Stomach (tissue), 8 donors: ENCODE measurements at regions not wholly inside any gene's neighbourhood (a gene's known extent, or its start where the extent isn't known, plus 50 kb on each side); places are given as distances from the start of the nearest gene placed in this dataset.

Experiments
- DNase-seq, 2 donors: peaks; one replicate each; pipeline versions ENCODE4 v3.0.0 to v3.0.0-alpha.2; 2013 to 2019
- H3K27ac ChIP-seq, 5 donors: fragments of 200-600 bp in 4 of 5; sonication (generic) in 4 of 5; one replicate each; pipeline ENCODE4 v1.5.1; 2013 to 2019; ENCODE audit warnings: mild to moderate bottlenecking in 1 of 5, moderate library complexity in 1 of 5
- H3K27me3 ChIP-seq, 3 donors: fragments of 200-600 bp; sonication (generic); one replicate each; pipeline ENCODE4 v1.5.1; 2017 to 2019; ENCODE audit warnings: mixed run types in 1 of 3
- H3K36me3 ChIP-seq, 4 donors: fragments of 200-600 bp; sonication (generic); 1 replicate in 3 of 4; 2 replicates in 1 of 4; pipeline ENCODE4 v1.5.1; 2016 to 2019
- H3K4me1 ChIP-seq, 4 donors: fragments of 200-600 bp; sonication (generic); one replicate each; pipeline ENCODE4 v1.5.1; 2016 to 2019
- H3K4me3 ChIP-seq, 4 donors: fragments of 200-600 bp; sonication (generic) in 3 of 4; one replicate each; pipeline ENCODE4 v1.5.1; 2016 to 2019; ENCODE audit warnings: mild to moderate bottlenecking in 1 of 4
- H3K9me3 ChIP-seq, 4 donors: fragments of 200-600 bp; sonication (generic); one replicate each; pipeline ENCODE4 v1.5.1; 2016 to 2019
- CTCF ChIP-seq, 7 experiments: fragments of 450-650 bp in 4 of 7; fragments of 200-600 bp in 3 of 7; sonication (generic) in 3 of 7; IDR thresholded peaks; one replicate each; pipeline ENCODE4 v1.5.1; 2016 to 2019; ENCODE audit warnings: antibody characterized with exemption in 7 of 7, control low read depth in 2 of 7, mild to moderate bottlenecking in 1 of 7
- EP300 ChIP-seq: sonication (generic); formaldehyde crosslinking; IDR thresholded peaks from one replicate; pipeline ENCODE4 v1.6.1; 2017; ENCODE audit warnings: antibody characterized with exemption
- POLR2A ChIP-seq, 4 donors: fragments of 450-650 bp; IDR thresholded peaks; one replicate each; pipeline ENCODE4 v1.6.1; 2016; ENCODE audit warnings: antibody characterized with exemption in 4 of 4, control low read depth in 2 of 4, mild to moderate bottlenecking in 1 of 4, moderate library complexity in 1 of 4
- POLR2AphosphoS5 ChIP-seq, 3 donors: sonication (generic); formaldehyde crosslinking; IDR thresholded peaks; one replicate each; pipeline ENCODE4 v1.6.1; 2016; ENCODE audit warnings: antibody characterized with exemption in 3 of 3
- WGBS, 5 donors: extraction: QIAGEN DNeasy Blood & Tissue Kit in 3 of 5; methylation state at CpG; one replicate each; pipeline versions ENCODE4 v1.1.5 to v1.1.7; 2013 to 2018; 5-methylcytosine and 5-hydroxymethylcytosine counted together
- intact Hi-C: fragments of 100-400 bp; cut with DNase I; formaldehyde crosslinking; loops from one replicate; pipeline ENCODE4 v1.15.1; 2023; ENCODE audit warnings: low total_unique reads
- donor health status: healthy with polysubstance abuse.
- donor health status: Bipolar disorder and iron deficiency.
- donor health status: healthy.

GRCh38 chr18:41501848-41502247 lies 453.2 kb upstream of the PIK3C3 start:
- no peak for DNase-seq
- 79 to 89% (median 82%) methylated on average over 3 of the region's 3 CpGs for WGBS, 5 donors

GRCh38 chr18:41499345-41499744 lies 455.7 kb upstream of the PIK3C3 start:
- Histone ChIP-seq H3K9me3 (no peaks in the 10 kb centered on the region), H3K4me3 (no peak overlapping the region), H3K27me3 (no peaks in the 10 kb centered on the region), H3K4me1 (peaks cover 0 to 14% (median 6%) of the 10 kb centered on the region in 4 donors), H3K36me3 (no peaks in the 10 kb centered on the region), H3K27ac (no peak overlapping the region)
- 86 to 91% (median 89%) methylated on average over 1 of the region's 1 CpG for WGBS, 5 donors
- TF ChIP-seq POLR2AphosphoS5 (IDR thresholded peaks at IDR 0.05) (no peak), EP300 (no peak), CTCF (IDR thresholded peaks at IDR 0.05) (no peak), POLR2A (IDR thresholded peaks at IDR 0.05) (no peak)
- intact Hi-C loops, result no loop called here
- no peak for DNase-seq

More at GRCh38 chr18:41501848-41502247, 453.2 kb upstream of the PIK3C3 start:
- no peak for TF ChIP-seq POLR2A (IDR thresholded peaks at IDR 0.05)
- intact Hi-C loops, result no loop called here
- Histone ChIP-seq H3K4me1 (peaks cover 0 to 20% (median 6%) of the 10 kb centered on the region in 4 donors), H3K9me3 (no peaks in the 10 kb centered on the region), H3K27ac (no peak overlapping the region), H3K27me3 (no peaks in the 10 kb centered on the region), H3K4me3 (no peak overlapping the region), H3K36me3 (no peaks in the 10 kb centered on the region)

GRCh38 chr18:41490861-41491260 lies 464.2 kb upstream of the PIK3C3 start:
- H3K27ac ChIP-seq, result no peak overlapping the region
- H3K9me3 ChIP-seq, result no peaks in the 10 kb centered on the region
- intact Hi-C loops, result no loop called here
- DNase-seq, result no peak
- no peaks in the 10 kb centered on the region for H3K36me3 ChIP-seq
- WGBS, 5 donors, result 93 to 100% (median 95%) methylated on average over 1 of the region's 1 CpG
- no peaks in the 10 kb centered on the region for H3K4me1 ChIP-seq
- TF ChIP-seq CTCF (IDR thresholded peaks at IDR 0.05) (no peak), POLR2AphosphoS5 (IDR thresholded peaks at IDR 0.05) (no peak), EP300 (no peak), POLR2A (IDR thresholded peaks at IDR 0.05) (no peak)
- no peaks in the 10 kb centered on the region for H3K27me3 ChIP-seq
- H3K4me3 ChIP-seq, result no peak overlapping the region

GRCh38 chr18:41486575-41486974 lies 468.5 kb upstream of the PIK3C3 start:
- no peak for DNase-seq
- Histone ChIP-seq H3K27ac (no peak overlapping the region), H3K36me3 (no peaks in the 10 kb centered on the region), H3K4me1 (no peaks in the 10 kb centered on the region), H3K9me3 (no peaks in the 10 kb centered on the region), H3K4me3 (no peak overlapping the region), H3K27me3 (no peaks in the 10 kb centered on the region)
- intact Hi-C loops, result no loop called here
- WGBS, 5 donors, result 43 to 74% (median 63%) methylated on average over 1 of the region's 1 CpG
- TF ChIP-seq EP300 (no peak), POLR2A (IDR thresholded peaks at IDR 0.05) (no peak), POLR2AphosphoS5 (IDR thresholded peaks at IDR 0.05) (no peak), CTCF (IDR thresholded peaks at IDR 0.05) (no peak)

GRCh38 chr18:41484069-41484468 lies 471.0 kb upstream of the PIK3C3 start:
- 92 to 100% (median 94%) methylated on average over 1 of the region's 1 CpG for WGBS, 5 donors
- no peak for TF ChIP-seq EP300
- TF ChIP-seq POLR2A (IDR thresholded peaks at IDR 0.05), result no peak
- TF ChIP-seq POLR2AphosphoS5 (IDR thresholded peaks at IDR 0.05), result no peak
- no peak for TF ChIP-seq CTCF (IDR thresholded peaks at IDR 0.05)

More at GRCh38 chr18:41484069-41484468, 471.0 kb upstream of the PIK3C3 start:
- no peak for DNase-seq
- intact Hi-C loops, result no loop called here
- no peak overlapping the region for H3K27ac ChIP-seq
- no peaks in the 10 kb centered on the region for H3K4me1 ChIP-seq
- no peak overlapping the region for H3K4me3 ChIP-seq
- H3K36me3 ChIP-seq, result no peaks in the 10 kb centered on the region
- no peaks in the 10 kb centered on the region for H3K27me3 ChIP-seq
- H3K9me3 ChIP-seq, result no peaks in the 10 kb centered on the region
